ENCODE measurements at regions not wholly inside any gene's neighbourhood (a gene's known extent, or its start where the extent isn't known, plus 50 kb on each side); places are given as distances from the start of the nearest gene placed in this dataset.

DNA sequence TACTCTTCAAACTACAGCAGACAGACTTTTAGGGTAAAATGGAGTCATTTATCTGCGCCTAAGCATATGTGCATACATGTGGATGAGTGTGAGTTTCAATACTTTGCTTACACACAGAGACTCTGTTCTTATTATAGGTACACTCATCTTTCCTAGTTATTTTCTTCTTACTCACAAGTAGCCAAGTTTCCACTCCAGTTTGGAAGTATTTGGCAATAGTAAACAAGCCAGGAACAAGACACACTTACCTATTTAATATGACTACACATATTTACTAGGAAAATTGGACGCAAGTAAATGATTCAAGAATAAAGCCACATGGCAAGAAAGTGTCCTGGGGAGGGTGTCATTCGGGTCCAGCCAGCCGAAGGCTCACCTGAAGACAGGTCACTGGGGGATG, 414.3 kb downstream of the FBXO15 start:
- TF ChIP-seq, protein P1, sequence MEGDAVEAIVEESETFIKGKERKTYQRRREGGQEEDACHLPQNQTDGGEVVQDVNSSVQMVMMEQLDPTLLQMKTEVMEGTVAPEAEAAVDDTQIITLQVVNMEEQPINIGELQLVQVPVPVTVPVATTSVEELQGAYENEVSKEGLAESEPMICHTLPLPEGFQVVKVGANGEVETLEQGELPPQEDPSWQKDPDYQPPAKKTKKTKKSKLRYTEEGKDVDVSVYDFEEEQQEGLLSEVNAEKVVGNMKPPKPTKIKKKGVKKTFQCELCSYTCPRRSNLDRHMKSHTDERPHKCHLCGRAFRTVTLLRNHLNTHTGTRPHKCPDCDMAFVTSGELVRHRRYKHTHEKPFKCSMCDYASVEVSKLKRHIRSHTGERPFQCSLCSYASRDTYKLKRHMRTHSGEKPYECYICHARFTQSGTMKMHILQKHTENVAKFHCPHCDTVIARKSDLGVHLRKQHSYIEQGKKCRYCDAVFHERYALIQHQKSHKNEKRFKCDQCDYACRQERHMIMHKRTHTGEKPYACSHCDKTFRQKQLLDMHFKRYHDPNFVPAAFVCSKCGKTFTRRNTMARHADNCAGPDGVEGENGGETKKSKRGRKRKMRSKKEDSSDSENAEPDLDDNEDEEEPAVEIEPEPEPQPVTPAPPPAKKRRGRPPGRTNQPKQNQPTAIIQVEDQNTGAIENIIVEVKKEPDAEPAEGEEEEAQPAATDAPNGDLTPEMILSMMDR (IDR thresholded peaks at IDR 0.05) = no peak
- TF ChIP-seq ZFX (IDR thresholded peaks at IDR 0.05; ENCODE audit: borderline replicate concordance) = no peak

All from 22Rv1 (cell line).